ENCODE measurements at regions not wholly inside any gene's neighbourhood (a gene's known extent, or its start where the extent isn't known, plus 50 kb on each side); places are given as distances from the start of the nearest gene placed in this dataset.

DNA sequence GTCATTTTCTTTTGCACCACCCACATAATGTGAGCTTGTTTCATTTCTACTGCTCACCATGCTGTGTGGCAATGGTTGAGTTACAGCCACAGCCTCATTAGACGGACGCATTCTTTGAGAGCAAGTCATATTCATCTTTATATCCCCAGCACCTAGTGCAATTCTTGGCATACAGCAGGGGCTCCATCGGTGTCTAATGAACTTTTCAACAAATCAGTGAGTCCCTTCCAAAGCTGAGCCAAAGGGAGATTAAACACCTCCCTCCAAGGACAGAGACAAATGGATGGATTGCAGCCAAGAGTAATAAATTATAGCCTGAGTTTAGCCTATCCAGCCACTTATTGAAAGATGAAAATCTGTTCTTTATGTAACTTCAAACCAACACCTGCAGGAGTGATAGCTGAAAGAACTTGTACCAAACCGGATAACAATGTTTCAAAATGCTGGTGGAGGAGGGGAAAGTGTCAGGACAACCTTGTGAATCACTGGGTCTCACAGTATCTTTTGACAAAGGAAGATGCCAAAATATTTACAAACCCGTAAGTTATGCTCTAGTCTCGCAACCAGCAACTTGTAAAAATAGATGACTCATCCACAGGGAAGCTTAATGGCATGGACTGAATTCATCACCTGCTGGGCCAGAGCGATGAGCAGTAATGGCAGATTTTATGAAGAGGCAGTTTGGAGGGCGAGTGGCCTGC is 139.0 kb downstream of the PXDC1 start:
- H3K27me3 ChIP-seq (ENCODE audit: control insufficient read depth, insufficient read depth, low read length), result no peaks in the 10 kb centered on the region
- no peak for DNase-seq (ENCODE audit: low read depth, low spot score)

DNA sequence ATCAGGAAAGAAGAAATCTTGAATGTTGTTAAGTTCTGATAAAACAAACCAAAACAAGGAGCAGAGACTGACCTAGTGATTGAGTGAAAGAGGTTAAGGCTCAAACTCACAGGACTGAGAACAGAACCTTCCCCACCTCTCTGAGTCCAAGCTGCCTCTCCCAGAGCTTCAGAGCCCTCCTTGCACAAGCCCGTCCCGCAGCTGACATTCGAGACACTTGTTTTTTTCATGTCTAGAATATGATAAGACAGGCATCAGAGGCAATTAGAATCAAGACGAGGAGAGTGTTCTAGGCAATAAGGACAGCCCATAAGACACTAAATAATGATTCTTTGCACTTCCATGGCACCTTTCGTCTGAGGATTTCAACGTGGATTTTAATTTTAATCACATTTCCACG is 140.6 kb downstream of the PXDC1 start:
- H3K4me1 ChIP-seq (ENCODE audit: control insufficient read depth, insufficient read depth, low read length), result no peaks in the 10 kb centered on the region
- no peak overlapping the region for H3K27ac ChIP-seq (ENCODE audit: low read length)
- no peak overlapping the region for H3K4me3 ChIP-seq (ENCODE audit: low read length)
- H3K27me3 ChIP-seq (ENCODE audit: control insufficient read depth, insufficient read depth, low read length), result no peaks in the 10 kb centered on the region
- no CpG with 5 or more reads among the region's 7 CpGs for WGBS (ENCODE audit: insufficient coverage, insufficient read length)
- no peaks in the 10 kb centered on the region for H3K9me3 ChIP-seq (ENCODE audit: control insufficient read depth, insufficient read depth, low read length)
- no peak for DNase-seq (ENCODE audit: low read depth, low spot score)
- no peaks in the 10 kb centered on the region for H3K36me3 ChIP-seq (ENCODE audit: control insufficient read depth, insufficient read depth, low read length)

More for the DNA sequence above, 139.0 kb downstream of the PXDC1 start:
- H3K4me1 ChIP-seq (ENCODE audit: control insufficient read depth, insufficient read depth, low read length), result no peaks in the 10 kb centered on the region
- H3K27ac ChIP-seq (ENCODE audit: low read length), result no peak overlapping the region
- no peak overlapping the region for H3K4me3 ChIP-seq (ENCODE audit: low read length)
- no peaks in the 10 kb centered on the region for H3K36me3 ChIP-seq (ENCODE audit: control insufficient read depth, insufficient read depth, low read length)
- no peaks in the 10 kb centered on the region for H3K9me3 ChIP-seq (ENCODE audit: control insufficient read depth, insufficient read depth, low read length)
- no CpG with 5 or more reads among the region's 8 CpGs for WGBS (ENCODE audit: insufficient coverage, insufficient read length)

GRCh38 chr6:3610206-3610605 is 141.3 kb downstream of the PXDC1 start:
- H3K27me3 ChIP-seq (ENCODE audit: control insufficient read depth, insufficient read depth, low read length), result no peaks in the 10 kb centered on the region
- no peak overlapping the region for H3K4me3 ChIP-seq (ENCODE audit: low read length)
- no peak overlapping the region for H3K27ac ChIP-seq (ENCODE audit: low read length)
- no peaks in the 10 kb centered on the region for H3K4me1 ChIP-seq (ENCODE audit: control insufficient read depth, insufficient read depth, low read length)
- no peak for DNase-seq (ENCODE audit: low read depth, low spot score)
- H3K36me3 ChIP-seq (ENCODE audit: control insufficient read depth, insufficient read depth, low read length), result no peaks in the 10 kb centered on the region
- H3K9me3 ChIP-seq (ENCODE audit: control insufficient read depth, insufficient read depth, low read length), result no peaks in the 10 kb centered on the region
- no CpG with 5 or more reads among the region's 5 CpGs for WGBS (ENCODE audit: insufficient coverage, insufficient read length)

DNA sequence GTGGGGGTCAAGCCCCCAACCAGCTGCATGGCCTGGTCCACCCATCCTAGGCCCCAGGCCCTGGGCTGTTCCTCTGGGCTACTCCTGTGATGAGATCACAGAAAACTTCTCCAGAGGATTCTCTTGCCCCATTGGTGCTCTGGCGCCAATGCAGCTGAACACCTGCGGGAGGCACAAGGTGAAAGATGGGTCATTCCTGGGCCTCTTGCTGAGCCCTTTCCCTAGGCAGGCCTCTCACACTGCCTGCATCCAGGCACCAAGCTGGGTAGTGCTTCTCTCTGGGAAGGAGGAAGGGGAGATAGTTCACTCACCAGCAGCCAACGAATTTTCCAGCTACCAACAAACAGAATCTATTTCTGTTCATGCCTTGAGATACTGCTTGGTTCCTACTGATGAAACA is 142.1 kb downstream of the PXDC1 start:
- WGBS (ENCODE audit: insufficient coverage, insufficient read length), result no CpG with 5 or more reads among the region's 3 CpGs
- no peak overlapping the region for H3K27ac ChIP-seq (ENCODE audit: low read length)
- H3K4me1 ChIP-seq (ENCODE audit: control insufficient read depth, insufficient read depth, low read length), result no peaks in the 10 kb centered on the region
- H3K27me3 ChIP-seq (ENCODE audit: control insufficient read depth, insufficient read depth, low read length), result no peaks in the 10 kb centered on the region
- DNase-seq (ENCODE audit: low read depth, low spot score), result no peak
- H3K4me3 ChIP-seq (ENCODE audit: low read length), result no peak overlapping the region
- no peaks in the 10 kb centered on the region for H3K9me3 ChIP-seq (ENCODE audit: control insufficient read depth, insufficient read depth, low read length)
- no peaks in the 10 kb centered on the region for H3K36me3 ChIP-seq (ENCODE audit: control insufficient read depth, insufficient read depth, low read length)

GRCh38 chr6:3608159-3608558 is 143.4 kb downstream of the PXDC1 start:
- H3K4me3 ChIP-seq (ENCODE audit: low read length), result no peak overlapping the region
- no peak for DNase-seq (ENCODE audit: low read depth, low spot score)
- H3K36me3 ChIP-seq (ENCODE audit: control insufficient read depth, insufficient read depth, low read length), result no peaks in the 10 kb centered on the region
- no peaks in the 10 kb centered on the region for H3K27me3 ChIP-seq (ENCODE audit: control insufficient read depth, insufficient read depth, low read length)
- no peaks in the 10 kb centered on the region for H3K4me1 ChIP-seq (ENCODE audit: control insufficient read depth, insufficient read depth, low read length)
- H3K9me3 ChIP-seq (ENCODE audit: control insufficient read depth, insufficient read depth, low read length), result no peaks in the 10 kb centered on the region
- WGBS (ENCODE audit: insufficient coverage, insufficient read length), result no CpG with 5 or more reads among the region's 10 CpGs
- no peak overlapping the region for H3K27ac ChIP-seq (ENCODE audit: low read length)

DNA sequence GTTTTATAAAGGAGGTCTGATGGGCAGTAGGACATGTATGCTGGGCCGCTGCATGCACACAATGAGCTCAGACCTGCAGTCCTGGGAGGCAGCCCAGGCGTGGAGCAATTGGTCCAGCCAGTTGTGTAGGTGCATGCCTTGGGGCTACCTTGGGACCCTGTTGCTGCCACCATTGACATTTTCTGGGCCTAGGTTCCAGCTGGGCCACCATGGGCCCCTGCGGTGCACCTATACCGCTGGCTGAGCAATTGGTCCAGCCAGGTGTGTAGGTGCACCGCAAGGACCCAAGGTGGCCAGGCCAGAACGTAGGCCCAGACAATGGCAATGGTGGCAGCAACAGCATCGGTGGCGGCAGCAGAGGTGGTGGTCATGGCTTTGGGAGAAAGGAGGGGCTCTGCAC is 143.9 kb downstream of the PXDC1 start:
- Histone ChIP-seq H3K9me3 (ENCODE audit: control insufficient read depth, insufficient read depth, low read length) (no peaks in the 10 kb centered on the region), H3K4me1 (ENCODE audit: control insufficient read depth, insufficient read depth, low read length) (no peaks in the 10 kb centered on the region), H3K27me3 (ENCODE audit: control insufficient read depth, insufficient read depth, low read length) (no peaks in the 10 kb centered on the region), H3K36me3 (ENCODE audit: control insufficient read depth, insufficient read depth, low read length) (no peaks in the 10 kb centered on the region), H3K4me3 (ENCODE audit: low read length) (no peak overlapping the region), H3K27ac (ENCODE audit: low read length) (no peak overlapping the region)
- no peak for DNase-seq (ENCODE audit: low read depth, low spot score)
- no CpG with 5 or more reads among the region's 8 CpGs for WGBS (ENCODE audit: insufficient coverage, insufficient read length)

GRCh38 chr6:3607171-3607570 is 144.3 kb downstream of the PXDC1 start:
- no peak for DNase-seq (ENCODE audit: low read depth, low spot score)
- H3K27me3 ChIP-seq (ENCODE audit: control insufficient read depth, insufficient read depth, low read length), result no peaks in the 10 kb centered on the region

DNA sequence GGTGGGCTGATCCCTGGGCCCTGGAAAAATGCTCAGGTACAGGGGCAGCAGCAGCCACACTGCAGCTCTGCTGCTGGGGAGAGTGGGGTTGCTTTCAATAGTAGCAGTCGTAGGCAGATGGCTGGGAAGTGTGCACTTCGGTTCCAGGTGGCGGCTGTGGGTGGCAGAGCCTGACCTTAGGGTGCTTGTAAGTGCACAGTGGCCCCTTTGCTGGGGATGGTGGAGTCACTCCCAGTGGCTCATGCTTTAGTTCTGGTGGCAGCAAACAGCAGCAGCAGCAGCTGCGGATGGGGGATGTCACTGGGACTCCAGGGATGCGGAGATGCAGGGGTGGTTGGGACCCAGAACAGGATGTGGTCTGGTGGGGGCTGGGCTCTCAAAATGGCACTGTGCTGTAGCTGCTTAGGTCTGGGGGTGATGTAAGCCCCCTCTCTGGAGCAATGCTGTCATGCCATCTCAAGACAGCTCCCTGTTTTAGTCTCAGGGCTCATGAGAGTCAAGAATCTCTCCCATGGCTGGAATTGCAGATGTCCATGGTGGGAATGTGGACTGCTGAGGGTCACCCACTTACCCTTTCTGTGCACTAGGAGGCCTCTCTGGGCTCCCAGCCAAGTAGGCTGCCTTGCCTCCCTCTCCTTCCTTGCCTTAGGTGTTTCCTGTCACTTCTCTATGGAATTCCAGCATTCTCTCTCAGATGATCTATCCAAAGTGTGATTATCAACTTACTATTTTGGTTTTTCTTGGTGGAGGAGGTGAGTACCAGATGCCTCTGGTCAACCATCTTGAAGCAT is 146.7 kb upstream of the SLC22A23 start:
- no peak for DNase-seq (ENCODE audit: low read depth, low spot score)
- no peaks in the 10 kb centered on the region for H3K4me1 ChIP-seq (ENCODE audit: control insufficient read depth, insufficient read depth, low read length)
- H3K9me3 ChIP-seq (ENCODE audit: control insufficient read depth, insufficient read depth, low read length), result no peaks in the 10 kb centered on the region
- H3K4me3 ChIP-seq (ENCODE audit: low read length), result no peak overlapping the region
- no CpG with 5 or more reads among the region's 5 CpGs for WGBS (ENCODE audit: insufficient coverage, insufficient read length)
- no peaks in the 10 kb centered on the region for H3K27me3 ChIP-seq (ENCODE audit: control insufficient read depth, insufficient read depth, low read length)
- no peak overlapping the region for H3K27ac ChIP-seq (ENCODE audit: low read length)
- no peaks in the 10 kb centered on the region for H3K36me3 ChIP-seq (ENCODE audit: control insufficient read depth, insufficient read depth, low read length)

More at GRCh38 chr6:3607171-3607570, 144.3 kb downstream of the PXDC1 start:
- Histone ChIP-seq H3K4me1 (ENCODE audit: control insufficient read depth, insufficient read depth, low read length) (no peaks in the 10 kb centered on the region), H3K4me3 (ENCODE audit: low read length) (no peak overlapping the region), H3K27ac (ENCODE audit: low read length) (no peak overlapping the region), H3K36me3 (ENCODE audit: control insufficient read depth, insufficient read depth, low read length) (no peaks in the 10 kb centered on the region), H3K9me3 (ENCODE audit: control insufficient read depth, insufficient read depth, low read length) (no peaks in the 10 kb centered on the region)
- no CpG with 5 or more reads among the region's 4 CpGs for WGBS (ENCODE audit: insufficient coverage, insufficient read length)

GRCh38 chr6:3601570-3601969 is 144.7 kb upstream of the SLC22A23 start:
- Histone ChIP-seq H3K9me3 (ENCODE audit: control insufficient read depth, insufficient read depth, low read length) (no peaks in the 10 kb centered on the region), H3K27me3 (ENCODE audit: control insufficient read depth, insufficient read depth, low read length) (no peaks in the 10 kb centered on the region), H3K4me1 (ENCODE audit: control insufficient read depth, insufficient read depth, low read length) (no peaks in the 10 kb centered on the region), H3K36me3 (ENCODE audit: control insufficient read depth, insufficient read depth, low read length) (no peaks in the 10 kb centered on the region), H3K4me3 (ENCODE audit: low read length) (no peak overlapping the region), H3K27ac (ENCODE audit: low read length) (no peak overlapping the region)
- WGBS (ENCODE audit: insufficient coverage, insufficient read length), result no CpG with 5 or more reads among the region's 3 CpGs
- DNase-seq (ENCODE audit: low read depth, low spot score), result no peak

DNA sequence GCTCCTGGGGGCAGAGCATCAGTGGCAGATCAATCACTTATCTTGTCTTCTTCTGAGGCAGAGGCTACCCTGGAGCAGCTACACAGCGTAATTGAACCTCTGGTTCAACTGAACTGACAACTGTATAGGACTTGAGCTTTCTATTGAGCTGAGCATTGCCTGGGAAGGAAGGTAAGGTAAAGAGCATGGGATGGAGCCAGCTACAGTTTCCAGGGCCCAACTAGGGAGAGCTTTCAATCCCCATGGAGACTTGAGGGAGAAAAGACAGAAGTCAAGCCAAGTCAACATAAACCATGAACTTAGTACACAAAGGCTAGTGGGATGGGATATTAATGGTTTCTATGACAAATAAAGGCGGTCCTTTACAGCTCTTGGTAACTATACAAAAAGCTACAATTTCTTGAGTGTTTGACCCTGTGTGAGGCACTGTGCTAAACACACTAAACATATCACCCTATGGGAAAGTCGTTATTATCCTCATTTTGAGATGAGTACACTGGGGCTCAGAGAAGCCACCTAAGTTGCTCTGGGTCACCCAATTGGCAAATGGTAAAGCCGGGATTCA is 140.7 kb upstream of the SLC22A23 start:
- no peaks in the 10 kb centered on the region for H3K4me1 ChIP-seq (ENCODE audit: control insufficient read depth, insufficient read depth, low read length)
- no peak overlapping the region for H3K4me3 ChIP-seq (ENCODE audit: low read length)
- H3K36me3 ChIP-seq (ENCODE audit: control insufficient read depth, insufficient read depth, low read length), result no peaks in the 10 kb centered on the region
- DNase-seq (ENCODE audit: low read depth, low spot score), result no peak
- no peaks in the 10 kb centered on the region for H3K27me3 ChIP-seq (ENCODE audit: control insufficient read depth, insufficient read depth, low read length)
- no CpG with 5 or more reads among the region's 4 CpGs for WGBS (ENCODE audit: insufficient coverage, insufficient read length)
- no peaks in the 10 kb centered on the region for H3K9me3 ChIP-seq (ENCODE audit: control insufficient read depth, insufficient read depth, low read length)
- no peak overlapping the region for H3K27ac ChIP-seq (ENCODE audit: low read length)
